ENCODE measurements at regions not wholly inside any gene's neighbourhood (a gene's known extent, or its start where the extent isn't known, plus 50 kb on each side); places are given as distances from the start of the nearest gene placed in this dataset.

DNA sequence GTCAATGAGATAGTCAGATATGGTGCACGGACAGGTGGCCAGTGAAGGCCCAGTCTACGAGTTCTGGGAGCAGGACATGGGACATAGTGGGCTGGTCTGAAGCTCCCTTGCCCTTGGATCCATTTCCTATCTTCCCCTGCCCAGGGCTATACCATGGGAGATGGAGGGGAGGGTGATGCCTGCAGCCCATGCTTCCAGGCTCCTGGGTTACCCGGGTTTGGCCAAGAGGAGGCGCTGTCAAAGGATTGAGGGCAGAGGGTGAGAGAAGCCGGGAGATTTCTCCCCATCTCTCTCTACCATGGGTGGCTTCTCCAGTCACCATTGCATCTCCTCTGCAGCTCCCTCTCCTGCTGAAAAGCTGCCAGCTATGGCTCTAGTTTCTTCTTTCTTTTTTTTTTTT is 52.8 kb upstream of the LHX5 start:
- no peak overlapping the region for H3K27ac ChIP-seq
- TF ChIP-seq, protein P1, sequence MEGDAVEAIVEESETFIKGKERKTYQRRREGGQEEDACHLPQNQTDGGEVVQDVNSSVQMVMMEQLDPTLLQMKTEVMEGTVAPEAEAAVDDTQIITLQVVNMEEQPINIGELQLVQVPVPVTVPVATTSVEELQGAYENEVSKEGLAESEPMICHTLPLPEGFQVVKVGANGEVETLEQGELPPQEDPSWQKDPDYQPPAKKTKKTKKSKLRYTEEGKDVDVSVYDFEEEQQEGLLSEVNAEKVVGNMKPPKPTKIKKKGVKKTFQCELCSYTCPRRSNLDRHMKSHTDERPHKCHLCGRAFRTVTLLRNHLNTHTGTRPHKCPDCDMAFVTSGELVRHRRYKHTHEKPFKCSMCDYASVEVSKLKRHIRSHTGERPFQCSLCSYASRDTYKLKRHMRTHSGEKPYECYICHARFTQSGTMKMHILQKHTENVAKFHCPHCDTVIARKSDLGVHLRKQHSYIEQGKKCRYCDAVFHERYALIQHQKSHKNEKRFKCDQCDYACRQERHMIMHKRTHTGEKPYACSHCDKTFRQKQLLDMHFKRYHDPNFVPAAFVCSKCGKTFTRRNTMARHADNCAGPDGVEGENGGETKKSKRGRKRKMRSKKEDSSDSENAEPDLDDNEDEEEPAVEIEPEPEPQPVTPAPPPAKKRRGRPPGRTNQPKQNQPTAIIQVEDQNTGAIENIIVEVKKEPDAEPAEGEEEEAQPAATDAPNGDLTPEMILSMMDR (conservative IDR thresholded peaks at IDR 0.05) = no peak

DNA sequence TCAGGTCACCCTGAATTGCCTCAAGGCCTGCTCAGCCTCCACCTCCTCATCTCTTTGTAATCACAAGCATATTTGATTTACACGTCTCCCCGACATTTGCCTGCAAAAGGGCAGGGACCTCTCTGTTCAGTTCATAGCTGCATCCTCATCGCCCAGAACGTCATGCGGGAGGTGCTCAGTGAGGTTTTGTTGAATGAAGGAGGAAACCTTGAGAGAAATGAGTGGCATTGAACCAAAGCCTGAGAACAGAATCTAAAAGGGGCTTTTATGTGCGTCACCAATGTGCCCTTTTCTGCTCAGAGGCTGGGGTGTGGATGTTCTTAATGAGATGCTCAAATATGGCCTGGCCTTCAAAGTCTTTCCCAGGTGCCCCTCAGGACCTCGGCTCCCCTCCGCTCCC is 50.0 kb upstream of the LHX5 start:
- no peak overlapping the region for H3K27ac ChIP-seq
- TF ChIP-seq, protein P1 (conservative IDR thresholded peaks at IDR 0.05) = no peak

Data from VCaP (cell line).